ENCODE measurements at regions not wholly inside any gene's neighbourhood (a gene's known extent, or its start where the extent isn't known, plus 50 kb on each side); places are given as distances from the start of the nearest gene placed in this dataset.
"Not testable (repeated sequence)": the region's sequence is repeated elsewhere in the genome, so short reads cannot be mapped to it uniquely, and the experiment has no call there.

GRCh38 chr13:48823526-48823925, 152.2 kb upstream of the FNDC3A start:
- not testable (repeated sequence) for H3K36me3 Mint-ChIP-seq, H3K27ac Mint-ChIP-seq

GRCh38 chr13:48826039-48826438, 149.7 kb upstream of the FNDC3A start:
- H3K4me1 Mint-ChIP-seq (ENCODE audit: low read depth): peaks cover 36% of the 10 kb centered on the region
- no peaks in the 10 kb centered on the region for H3K27me3 Mint-ChIP-seq
- no peak overlapping the region for H3K27ac Mint-ChIP-seq
- peaks cover 9% of the 10 kb centered on the region for H3K36me3 Mint-ChIP-seq
- H3K4me3 Mint-ChIP-seq: no peak overlapping the region
- H3K9me3 Mint-ChIP-seq (ENCODE audit: low read depth): no peaks in the 10 kb centered on the region

More at GRCh38 chr13:48823526-48823925, 152.2 kb upstream of the FNDC3A start:
- peaks cover 14% of the 10 kb centered on the region for H3K4me1 Mint-ChIP-seq (ENCODE audit: low read depth)
- not testable (repeated sequence) for H3K4me3 Mint-ChIP-seq; H3K27me3 Mint-ChIP-seq; H3K9me3 Mint-ChIP-seq (ENCODE audit: low read depth)

GRCh38 chr13:48826922-48827454, 148.7 kb upstream of the FNDC3A start:
- not testable (repeated sequence) for H3K9me3 Mint-ChIP-seq (ENCODE audit: low read depth); H3K4me3 Mint-ChIP-seq; H3K27ac Mint-ChIP-seq; H3K27me3 Mint-ChIP-seq
- Mint-ChIP-seq H3K4me1 (ENCODE audit: low read depth) (peaks cover 36% of the 10 kb centered on the region), H3K36me3 (peaks cover 12% of the 10 kb centered on the region)

- Mint-ChIP-seq H3K27ac (peak overlapping the region; percentile 70), H3K4me1 (ENCODE audit: low read depth) (peaks cover 36% of the 10 kb centered on the region), H3K27me3 (no peaks in the 10 kb centered on the region), H3K9me3 (ENCODE audit: low read depth) (no peaks in the 10 kb centered on the region), H3K36me3 (peaks cover 12% of the 10 kb centered on the region), H3K4me3 (peak overlapping the region; percentile 44)
Measured at GRCh38 chr13:48827709-48828108, 148.0 kb upstream of the FNDC3A start.

GRCh38 chr13:48828962-48829411, 146.7 kb upstream of the FNDC3A start:
- Mint-ChIP-seq H3K9me3 (ENCODE audit: low read depth) (peaks cover 2% of the 10 kb centered on the region), H3K27me3 (no peaks in the 10 kb centered on the region), H3K4me1 (ENCODE audit: low read depth) (peaks cover 36% of the 10 kb centered on the region), H3K36me3 (peaks cover 12% of the 10 kb centered on the region), H3K4me3 (peak overlapping the region; percentile 38), H3K27ac (peak overlapping the region; percentile 36)

- peaks cover 8% of the 10 kb centered on the region for H3K9me3 Mint-ChIP-seq (ENCODE audit: low read depth)
- H3K27ac Mint-ChIP-seq: peak overlapping the region; percentile 36
- peak overlapping the region; percentile 38 for H3K4me3 Mint-ChIP-seq
- peaks cover 12% of the 10 kb centered on the region for H3K36me3 Mint-ChIP-seq
- peaks cover 36% of the 10 kb centered on the region for H3K4me1 Mint-ChIP-seq (ENCODE audit: low read depth)
- no peaks in the 10 kb centered on the region for H3K27me3 Mint-ChIP-seq
Measured at GRCh38 chr13:48829536-48829935, 146.2 kb upstream of the FNDC3A start.

GRCh38 chr13:48831248-48831647, 144.5 kb upstream of the FNDC3A start:
- H3K27ac Mint-ChIP-seq: no peak overlapping the region
- peaks cover 13% of the 10 kb centered on the region for H3K36me3 Mint-ChIP-seq
- no peak overlapping the region for H3K4me3 Mint-ChIP-seq
- no peaks in the 10 kb centered on the region for H3K27me3 Mint-ChIP-seq
- peaks cover 36% of the 10 kb centered on the region for H3K4me1 Mint-ChIP-seq (ENCODE audit: low read depth)
- peaks cover 9% of the 10 kb centered on the region for H3K9me3 Mint-ChIP-seq (ENCODE audit: low read depth)

GRCh38 chr13:48833412-48833811, 142.3 kb upstream of the FNDC3A start:
- peaks cover 6% of the 10 kb centered on the region for H3K36me3 Mint-ChIP-seq
- H3K27me3 Mint-ChIP-seq: no peaks in the 10 kb centered on the region
- peaks cover 23% of the 10 kb centered on the region for H3K4me1 Mint-ChIP-seq (ENCODE audit: low read depth)
- no peak overlapping the region for H3K4me3 Mint-ChIP-seq
- H3K9me3 Mint-ChIP-seq (ENCODE audit: low read depth): peaks cover 9% of the 10 kb centered on the region
- H3K27ac Mint-ChIP-seq: no peak overlapping the region

GRCh38 chr13:48835326-48835725, 140.4 kb upstream of the FNDC3A start:
- not testable (repeated sequence) for H3K4me1 Mint-ChIP-seq (ENCODE audit: low read depth)

GRCh38 chr13:48838193-48838973, 137.3 kb upstream of the FNDC3A start:
- Mint-ChIP-seq H3K27ac (no peak overlapping the region), H3K9me3 (ENCODE audit: low read depth) (peaks cover 9% of the 10 kb centered on the region), H3K36me3 (peaks cover 3% of the 10 kb centered on the region), H3K4me3 (no peak overlapping the region), H3K4me1 (ENCODE audit: low read depth) (no peaks in the 10 kb centered on the region), H3K27me3 (no peaks in the 10 kb centered on the region)

More at GRCh38 chr13:48835326-48835725, 140.4 kb upstream of the FNDC3A start:
- not testable (repeated sequence) for H3K27ac Mint-ChIP-seq; H3K27me3 Mint-ChIP-seq; H3K9me3 Mint-ChIP-seq (ENCODE audit: low read depth); H3K36me3 Mint-ChIP-seq; H3K4me3 Mint-ChIP-seq

- H3K27me3 Mint-ChIP-seq: no peaks in the 10 kb centered on the region
- peaks cover 3% of the 10 kb centered on the region for H3K36me3 Mint-ChIP-seq
- no peaks in the 10 kb centered on the region for H3K4me1 Mint-ChIP-seq (ENCODE audit: low read depth)
- no peak overlapping the region for H3K4me3 Mint-ChIP-seq
- no peak overlapping the region for H3K27ac Mint-ChIP-seq
- H3K9me3 Mint-ChIP-seq (ENCODE audit: low read depth): peaks cover 5% of the 10 kb centered on the region
Measured at GRCh38 chr13:48839171-48839570, 136.5 kb upstream of the FNDC3A start.

GRCh38 chr13:48840366-48840765, 135.3 kb upstream of the FNDC3A start:
- Mint-ChIP-seq H3K27me3 (no peaks in the 10 kb centered on the region), H3K9me3 (ENCODE audit: low read depth) (no peaks in the 10 kb centered on the region), H3K4me1 (ENCODE audit: low read depth) (no peaks in the 10 kb centered on the region), H3K36me3 (peaks cover 3% of the 10 kb centered on the region), H3K4me3 (no peak overlapping the region), H3K27ac (no peak overlapping the region)

GRCh38 chr13:48842316-48842715, 133.4 kb upstream of the FNDC3A start:
- H3K4me3 Mint-ChIP-seq: no peak overlapping the region
- no peaks in the 10 kb centered on the region for H3K9me3 Mint-ChIP-seq (ENCODE audit: low read depth)
- H3K36me3 Mint-ChIP-seq: no peaks in the 10 kb centered on the region
- H3K27me3 Mint-ChIP-seq: no peaks in the 10 kb centered on the region
- H3K27ac Mint-ChIP-seq: no peak overlapping the region
- no peaks in the 10 kb centered on the region for H3K4me1 Mint-ChIP-seq (ENCODE audit: low read depth)

- H3K27ac Mint-ChIP-seq: no peak overlapping the region
Measured at GRCh38 chr13:48843630-48844380, 131.9 kb upstream of the FNDC3A start.

GRCh38 chr13:48844676-48845075, 131.0 kb upstream of the FNDC3A start:
- Mint-ChIP-seq H3K9me3 (ENCODE audit: low read depth) (no peaks in the 10 kb centered on the region), H3K27me3 (peaks cover 1% of the 10 kb centered on the region), H3K4me3 (no peak overlapping the region), H3K4me1 (ENCODE audit: low read depth) (no peaks in the 10 kb centered on the region), H3K27ac (no peak overlapping the region), H3K36me3 (no peaks in the 10 kb centered on the region)

More at GRCh38 chr13:48843630-48844380, 131.9 kb upstream of the FNDC3A start:
- H3K36me3 Mint-ChIP-seq: no peaks in the 10 kb centered on the region
- peaks cover 1% of the 10 kb centered on the region for H3K27me3 Mint-ChIP-seq
- H3K9me3 Mint-ChIP-seq (ENCODE audit: low read depth): no peaks in the 10 kb centered on the region
- no peaks in the 10 kb centered on the region for H3K4me1 Mint-ChIP-seq (ENCODE audit: low read depth)
- no peak overlapping the region for H3K4me3 Mint-ChIP-seq

Measured in activated naive CD8-positive, alpha-beta T cell (primary cell).